Nephron (organoid): ENCODE measurements at regions not wholly inside any gene's neighbourhood (a gene's known extent, or its start where the extent isn't known, plus 50 kb on each side); places are given as distances from the start of the nearest gene placed in this dataset.

Experiments used
- H3K27ac Mint-ChIP-seq, 3 experiments: 2 replicates each; pipeline ENCODE4 v1.8.0; 2020; ENCODE audit warnings: mixed read lengths in 3 of 3, mild to moderate bottlenecking in 2 of 3, moderate library complexity in 1 of 3
- H3K27me3 Mint-ChIP-seq: 2 replicates; pipeline ENCODE4 v1.8.0; 2021; ENCODE audit warnings: low read depth, mild to moderate bottlenecking, moderate library complexity, mixed read lengths
- H3K36me3 Mint-ChIP-seq: 2 replicates; pipeline ENCODE4 v1.8.0; 2020; ENCODE audit warnings: low read depth, mixed read lengths
- H3K4me1 Mint-ChIP-seq: 2 replicates; pipeline ENCODE4 v1.8.0; 2020; ENCODE audit warnings: mixed read lengths
- H3K4me3 Mint-ChIP-seq, 3 experiments: 2 replicates each; pipeline ENCODE4 v1.8.0; 2020; ENCODE audit warnings: mild to moderate bottlenecking in 3 of 3, mixed read lengths in 3 of 3, moderate library complexity in 2 of 3
- H3K9me3 Mint-ChIP-seq: 2 replicates; pipeline ENCODE4 v1.8.0; 2020; ENCODE audit warnings: mixed read lengths
- CTCF ChIP-seq, 3 experiments: fragments of 200-600 bp; sonication (generic); IDR thresholded peaks; one replicate each; pipeline ENCODE4 v1.5.0; 2021; ENCODE audit warnings: antibody characterized with exemption in 3 of 3; ENCODE audit not compliant: unreplicated experiment in 3 of 3

GRCh38 chr5:164688437-164688836, 1183.0 kb downstream of the MAT2B start:
- Mint-ChIP-seq H3K4me1 (no peaks in the 10 kb centered on the region), H3K36me3 (no peaks in the 10 kb centered on the region), H3K27me3 (no peaks in the 10 kb centered on the region), H3K9me3 (peaks cover 3% of the 10 kb centered on the region), H3K4me3 (no peak overlapping the region), H3K27ac (no peak overlapping the region)
- no peak for TF ChIP-seq CTCF (IDR thresholded peaks at IDR 0.05; ENCODE audit: unreplicated experiment in 3 of 3)

- no peaks in the 10 kb centered on the region for H3K36me3 Mint-ChIP-seq
These were observed 1203.4 kb downstream of the MAT2B start for GRCh38 chr5:164708831-164709230.

GRCh38 chr5:164713682-164714081, 1208.3 kb downstream of the MAT2B start:
- H3K27me3 Mint-ChIP-seq: no peaks in the 10 kb centered on the region
- no peak overlapping the region for H3K27ac Mint-ChIP-seq
- H3K9me3 Mint-ChIP-seq: no peaks in the 10 kb centered on the region
- TF ChIP-seq CTCF (IDR thresholded peaks at IDR 0.05; ENCODE audit: unreplicated experiment in 3 of 3): no peak
- no peak overlapping the region for H3K4me3 Mint-ChIP-seq
- H3K36me3 Mint-ChIP-seq: no peaks in the 10 kb centered on the region
- no peaks in the 10 kb centered on the region for H3K4me1 Mint-ChIP-seq

More at GRCh38 chr5:164708831-164709230, 1203.4 kb downstream of the MAT2B start:
- Mint-ChIP-seq H3K9me3 (peaks cover 2% of the 10 kb centered on the region), H3K4me3 (no peak overlapping the region), H3K27ac (no peak overlapping the region), H3K27me3 (no peaks in the 10 kb centered on the region), H3K4me1 (no peaks in the 10 kb centered on the region)
- TF ChIP-seq CTCF (IDR thresholded peaks at IDR 0.05; ENCODE audit: unreplicated experiment in 3 of 3): no peak

GRCh38 chr5:164721116-164721515, 1215.7 kb downstream of the MAT2B start:
- TF ChIP-seq CTCF (IDR thresholded peaks at IDR 0.05; ENCODE audit: unreplicated experiment in 3 of 3): no peak
- no peaks in the 10 kb centered on the region for H3K4me1 Mint-ChIP-seq
- no peak overlapping the region for H3K4me3 Mint-ChIP-seq
- no peak overlapping the region for H3K27ac Mint-ChIP-seq
- H3K27me3 Mint-ChIP-seq: no peaks in the 10 kb centered on the region
- H3K9me3 Mint-ChIP-seq: no peaks in the 10 kb centered on the region
- H3K36me3 Mint-ChIP-seq: no peaks in the 10 kb centered on the region

- H3K27me3 Mint-ChIP-seq: no peaks in the 10 kb centered on the region
- H3K4me1 Mint-ChIP-seq: no peaks in the 10 kb centered on the region
- no peaks in the 10 kb centered on the region for H3K36me3 Mint-ChIP-seq
- no peak overlapping the region for H3K27ac Mint-ChIP-seq
- TF ChIP-seq CTCF (IDR thresholded peaks at IDR 0.05; ENCODE audit: unreplicated experiment in 3 of 3): no peak
- H3K9me3 Mint-ChIP-seq: no peaks in the 10 kb centered on the region
- no peak overlapping the region for H3K4me3 Mint-ChIP-seq
These were observed 1216.2 kb downstream of the MAT2B start for GRCh38 chr5:164721656-164722055.

GRCh38 chr5:164722702-164723101, 1217.3 kb downstream of the MAT2B start:
- Mint-ChIP-seq H3K36me3 (no peaks in the 10 kb centered on the region), H3K27me3 (no peaks in the 10 kb centered on the region), H3K4me3 (no peak overlapping the region), H3K9me3 (no peaks in the 10 kb centered on the region), H3K4me1 (no peaks in the 10 kb centered on the region), H3K27ac (no peak overlapping the region)
- no peak for TF ChIP-seq CTCF (IDR thresholded peaks at IDR 0.05; ENCODE audit: unreplicated experiment in 3 of 3)
